T-cell (primary cell): ENCODE measurements at regions not wholly inside any gene's neighbourhood (a gene's known extent, or its start where the extent isn't known, plus 50 kb on each side); places are given as distances from the start of the nearest gene placed in this dataset.

Source experiments
- ATAC-seq, 4 experiments: fragments of 200-7000 bp in 3 of 4; fragments of 150-1000 bp in 1 of 4; cut with Tn5 transposase; replicated peaks in 1 of 4; 1 replicate in 3 of 4; 2 replicates in 1 of 4; pipeline ENCODE4 v1.10.0; 2021; ENCODE audit warnings: moderate library complexity in 3 of 4, mild to moderate bottlenecking in 2 of 4, moderate number of reproducible peaks in 1 of 4
- CTCF ChIA-PET, 2 donors: fragments of 300-600 bp; sonication (Branson Sonifier 250); formaldehyde crosslinking; loops; one replicate each; lab custom pipeline; 2022; ENCODE audit warnings: antibody characterized with exemption in 2 of 2; lab: Charles Lee
- POLR2A ChIA-PET, 2 donors: fragments of 300-600 bp; sonication (Branson Sonifier 250); formaldehyde crosslinking; loops; one replicate each; lab custom pipeline; 2022; ENCODE audit warnings: antibody characterized with exemption in 2 of 2; lab: Charles Lee
- DNase-seq, 35 experiments: peaks; one replicate each; pipeline versions ENCODE4 v3.0.0 to v3.0.0-alpha.2; 2013 to 2023
- H3K27ac ChIP-seq: one replicate; pipeline ENCODE4 v1.5.1; 2013; ENCODE audit warnings: low read length
- H3K27me3 ChIP-seq, 2 experiments: replicated peaks in 1 of 2; 1 replicate in 1 of 2; 2 replicates in 1 of 2; pipeline versions ENCODE4 v1.6.1 to v1.7.0; 2013; ENCODE audit warnings: low read length in 1 of 2, mixed read lengths in 1 of 2; ENCODE audit not compliant: control insufficient read depth in 2 of 2, insufficient read depth in 2 of 2; ENCODE audit errors: extremely low read depth in 1 of 2
- H3K36me3 ChIP-seq, 2 donors: 1 replicate in 1 of 2; 2 replicates in 1 of 2; pipeline versions ENCODE4 v1.6.1 to v1.7.0; 2013; ENCODE audit warnings: low read length in 1 of 2; ENCODE audit not compliant: control insufficient read depth in 2 of 2, insufficient read depth in 1 of 2; ENCODE audit errors: extremely low read depth in 1 of 2
- H3K4me1 ChIP-seq, 2 experiments: 1 replicate in 1 of 2; 2 replicates in 1 of 2; pipeline versions ENCODE4 v1.6.1 to v1.7.0; 2013; ENCODE audit warnings: low read length in 2 of 2, mixed read lengths in 1 of 2; ENCODE audit not compliant: insufficient read depth in 2 of 2, control insufficient read depth in 1 of 2; ENCODE audit errors: extremely low read depth in 1 of 2
- H3K4me3 ChIP-seq, 2 donors: 1 replicate in 1 of 2; 2 replicates in 1 of 2; pipeline versions ENCODE4 v1.5.1 to v1.7.0; 2013; ENCODE audit warnings: mild to moderate bottlenecking in 2 of 2, low read length in 1 of 2, moderate library complexity in 1 of 2; ENCODE audit not compliant: control insufficient read depth in 1 of 2; ENCODE audit errors: extremely low read depth in 1 of 2
- H3K9me3 ChIP-seq: 2 replicates; pipeline ENCODE4 v1.7.0; 2013
- H3K27ac Mint-ChIP-seq, 2 donors: one replicate each; pipeline ENCODE4 v1.8.0; 2020 to 2021; ENCODE audit warnings: mild to moderate bottlenecking in 2 of 2, mixed read lengths in 2 of 2
- H3K27me3 Mint-ChIP-seq, 2 donors: one replicate each; pipeline ENCODE4 v1.8.0; 2021 to 2022; ENCODE audit warnings: mixed read lengths in 2 of 2
- H3K36me3 Mint-ChIP-seq: one replicate; pipeline ENCODE4 v1.8.0; 2021; ENCODE audit warnings: mixed read lengths
- H3K4me1 Mint-ChIP-seq, 3 donors: one replicate each; pipeline ENCODE4 v1.8.0; 2020 to 2022; ENCODE audit warnings: mixed read lengths in 3 of 3, mild to moderate bottlenecking in 1 of 3
- H3K4me3 Mint-ChIP-seq, 3 donors: one replicate each; pipeline ENCODE4 v1.8.0; 2020 to 2022; ENCODE audit warnings: mild to moderate bottlenecking in 3 of 3, mixed read lengths in 3 of 3, moderate library complexity in 3 of 3
- H3K9me3 Mint-ChIP-seq, 3 donors: one replicate each; pipeline ENCODE4 v1.8.0; 2020 to 2022; ENCODE audit warnings: mixed read lengths in 3 of 3

DNA sequence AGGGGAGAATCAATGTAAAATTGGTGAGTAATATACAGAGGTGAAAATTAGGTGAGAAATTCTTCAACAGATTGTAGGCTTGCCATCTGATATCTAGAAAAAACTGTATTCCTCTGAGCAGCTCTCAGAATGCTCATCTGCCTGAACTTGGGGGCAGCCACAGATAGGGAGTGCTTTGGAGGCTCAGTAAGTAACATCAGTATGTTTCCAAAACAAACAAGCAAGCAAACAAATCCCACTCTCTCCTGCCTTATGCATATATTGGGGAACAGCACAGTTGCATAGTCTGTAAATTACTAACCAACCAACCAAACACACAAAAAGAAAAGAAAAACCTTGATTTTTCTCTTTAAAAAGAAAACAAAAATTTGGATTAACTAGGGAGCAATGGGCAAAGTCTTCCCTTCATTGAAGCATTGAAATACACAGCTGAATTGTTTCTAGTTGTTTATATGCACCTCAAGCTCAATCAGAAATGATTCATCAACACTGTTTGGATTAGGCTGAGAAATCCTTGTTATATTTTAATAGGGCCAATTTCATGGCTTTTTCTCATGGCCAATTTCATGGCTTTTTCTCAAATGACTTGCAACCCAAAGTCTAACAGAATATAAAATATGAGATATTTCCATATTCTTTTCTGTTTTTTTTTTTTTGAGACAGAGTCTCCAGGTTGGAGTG lies 50.1 kb upstream of the DEK start:
- ATAC-seq (no peak), DNase-seq (no peak)
- ChIA-PET CTCF (no interaction called here), POLR2A (no interaction called here)
- Histone ChIP-seq H3K4me3 (no peak overlapping the region), H3K4me1 (no peaks in the 10 kb centered on the region), H3K9me3 (no peaks in the 10 kb centered on the region), H3K27ac (no peak overlapping the region), H3K36me3 (no peaks in the 10 kb centered on the region), H3K27me3 (peaks cover 0 to 3% of the 10 kb centered on the region in 2 experiments)
- Mint-ChIP-seq H3K27me3 (peaks cover 6 to 12% of the 10 kb centered on the region in 2 donors), H3K27ac (no peak overlapping the region), H3K4me1 (no peaks in the 10 kb centered on the region), H3K9me3 (peaks cover 0 to 2% (median 0%) of the 10 kb centered on the region in 3 donors), H3K36me3 (no peaks in the 10 kb centered on the region), H3K4me3 (no peak overlapping the region)
